HG03469 (cell line): ENCODE measurements at regions not wholly inside any gene's neighbourhood (a gene's known extent, or its start where the extent isn't known, plus 50 kb on each side); places are given as distances from the start of the nearest gene placed in this dataset.
"Not testable (repeated sequence)": the region's sequence is repeated elsewhere in the genome, so short reads cannot be mapped to it uniquely, and the experiment has no call there.

Experiments
- ATAC-seq: cut with Tn5 transposase; IDR thresholded peaks from one replicate; pipeline ENCODE4 v1.9.1; 2021; ENCODE audit warnings: mild to moderate bottlenecking, moderate library complexity, moderate number of reproducible peaks; ENCODE audit not compliant: unreplicated experiment

- no peak for ATAC-seq
Observed at GRCh38 chr4:128690011-128690410, 119.5 kb upstream of the JADE1 start.

GRCh38 chr4:128688846-128689437 lies 120.6 kb upstream of the JADE1 start:
- no peak for ATAC-seq

- no peak for ATAC-seq
Observed at GRCh38 chr4:128688033-128688721, 121.3 kb upstream of the JADE1 start.

- ATAC-seq, result no peak
Observed at GRCh38 chr4:128686810-128687209, 122.7 kb upstream of the JADE1 start.

- ATAC-seq, result no peak
Observed at GRCh38 chr4:128686032-128686465, 123.5 kb upstream of the JADE1 start.

- no peak for ATAC-seq
Observed at GRCh38 chr4:128684016-128684415, 125.5 kb upstream of the JADE1 start.

- ATAC-seq, result no peak
Observed at GRCh38 chr4:128682942-128683666, 126.4 kb upstream of the JADE1 start.

GRCh38 chr4:128676095-128676494 lies 133.4 kb upstream of the JADE1 start:
- no peak for ATAC-seq

GRCh38 chr4:128675083-128675482 lies 134.4 kb upstream of the JADE1 start:
- ATAC-seq, result peak; percentile 97

GRCh38 chr4:128673159-128673558 lies 136.3 kb upstream of the JADE1 start:
- ATAC-seq, result not testable (repeated sequence)

- ATAC-seq, result not testable (repeated sequence)
Observed at GRCh38 chr4:128672596-128672995, 136.9 kb upstream of the JADE1 start.

GRCh38 chr4:128670513-128670912 lies 139.0 kb upstream of the JADE1 start:
- ATAC-seq, result no peak

- ATAC-seq, result no peak
Observed at GRCh38 chr4:128668566-128668965, 140.9 kb upstream of the JADE1 start.

- ATAC-seq, result no peak
Observed at GRCh38 chr4:128665514-128665913, 144.0 kb upstream of the JADE1 start.

- ATAC-seq, result peak; percentile 95
Observed at GRCh38 chr4:128663325-128663724, 146.2 kb upstream of the JADE1 start.

GRCh38 chr4:128661479-128661878 lies 148.0 kb upstream of the JADE1 start:
- no peak for ATAC-seq

- no peak for ATAC-seq
Observed at GRCh38 chr4:128660361-128661215, 148.9 kb upstream of the JADE1 start.

GRCh38 chr4:128658214-128658631 lies 151.3 kb upstream of the JADE1 start:
- no peak for ATAC-seq

- ATAC-seq, result no peak
Observed at GRCh38 chr4:128657638-128658037, 151.9 kb upstream of the JADE1 start.

GRCh38 chr4:128654465-128654864 lies 155.0 kb upstream of the JADE1 start:
- ATAC-seq, result no peak
